ENCODE measurements at regions not wholly inside any gene's neighbourhood (a gene's known extent, or its start where the extent isn't known, plus 50 kb on each side); places are given as distances from the start of the nearest gene placed in this dataset.

- ATAC-seq (no peak), DNase-seq (no peak)
- intact Hi-C loops (cut with micrococcal nuclease) = no loop called here
Measured at GRCh38 chr5:144857454-144857853, 686.8 kb downstream of the KCTD16 start.

- DNase-seq (no peak), ATAC-seq (no peak)
- intact Hi-C loops (cut with micrococcal nuclease) = no loop called here
Measured at GRCh38 chr5:144844086-144844485, 673.4 kb downstream of the KCTD16 start.

- ATAC-seq = no peak
- no peak for DNase-seq
- intact Hi-C loops (cut with micrococcal nuclease) = no loop called here
Measured at GRCh38 chr5:144832416-144832815, 661.7 kb downstream of the KCTD16 start.

- ATAC-seq = no peak
- intact Hi-C loops (cut with micrococcal nuclease) = no loop called here
- no peak for DNase-seq
Measured at GRCh38 chr5:144831650-144832049, 661.0 kb downstream of the KCTD16 start.

GRCh38 chr5:144822503-144822902 lies 651.8 kb downstream of the KCTD16 start:
- ATAC-seq = no peak
- DNase-seq = no peak
- intact Hi-C loops (cut with micrococcal nuclease) = no loop called here

GRCh38 chr5:144820278-144820677 lies 649.6 kb downstream of the KCTD16 start:
- no peak for DNase-seq
- no peak for ATAC-seq

GRCh38 chr5:144815131-144815530 lies 644.5 kb downstream of the KCTD16 start:
- DNase-seq (no peak), ATAC-seq (no peak)
- intact Hi-C loops (cut with micrococcal nuclease) = no loop called here

More at GRCh38 chr5:144820278-144820677, 649.6 kb downstream of the KCTD16 start:
- intact Hi-C loops (cut with micrococcal nuclease) = no loop called here

GRCh38 chr5:144812763-144813162 lies 642.1 kb downstream of the KCTD16 start:
- no peak for ATAC-seq
- DNase-seq = no peak
- intact Hi-C loops (cut with micrococcal nuclease) = no loop called here

- ATAC-seq (no peak), DNase-seq (no peak)
- intact Hi-C loops (cut with micrococcal nuclease) = no loop called here
Measured at GRCh38 chr5:144800169-144800568, 629.5 kb downstream of the KCTD16 start.

- no peak for ATAC-seq
- intact Hi-C loops (cut with micrococcal nuclease) = no loop called here
- DNase-seq = no peak
Measured at GRCh38 chr5:144798595-144798994, 627.9 kb downstream of the KCTD16 start.

- no peak for ATAC-seq
- intact Hi-C loops (cut with micrococcal nuclease) = no loop called here
Measured at GRCh38 chr5:144794922-144795321, 624.2 kb downstream of the KCTD16 start.

GRCh38 chr5:144788556-144788955 lies 617.9 kb downstream of the KCTD16 start:
- ATAC-seq (no peak), DNase-seq (no peak)
- intact Hi-C loops (cut with micrococcal nuclease) = no loop called here

More at GRCh38 chr5:144794922-144795321, 624.2 kb downstream of the KCTD16 start:
- DNase-seq = no peak

GRCh38 chr5:144788046-144788445 lies 617.4 kb downstream of the KCTD16 start:
- DNase-seq = no peak
- intact Hi-C loops (cut with micrococcal nuclease) = no loop called here
- ATAC-seq = no peak

- DNase-seq = no peak
- ATAC-seq = no peak
- intact Hi-C loops (cut with micrococcal nuclease) = no loop called here
Measured at GRCh38 chr5:144779368-144779767, 608.7 kb downstream of the KCTD16 start.

- ATAC-seq (no peak), DNase-seq (no peak)
- intact Hi-C loops (cut with micrococcal nuclease) = no loop called here
Measured at GRCh38 chr5:144778561-144778960, 607.9 kb downstream of the KCTD16 start.

GRCh38 chr5:144774197-144774596 lies 603.5 kb downstream of the KCTD16 start:
- ATAC-seq = no peak
- DNase-seq = no peak
- intact Hi-C loops (cut with micrococcal nuclease) = no loop called here

GRCh38 chr5:144773628-144774027 lies 603.0 kb downstream of the KCTD16 start:
- ATAC-seq (no peak), DNase-seq (no peak)
- intact Hi-C loops (cut with micrococcal nuclease) = no loop called here

- intact Hi-C loops (cut with micrococcal nuclease) = no loop called here
- ATAC-seq (no peak), DNase-seq (no peak)
Measured at GRCh38 chr5:144771802-144772201, 601.1 kb downstream of the KCTD16 start.

GRCh38 chr5:144742361-144742760 lies 571.7 kb downstream of the KCTD16 start:
- intact Hi-C loops (cut with micrococcal nuclease) = no loop called here
- ATAC-seq = no peak
- no peak for DNase-seq

- intact Hi-C loops (cut with micrococcal nuclease) = no loop called here
- DNase-seq (no peak), ATAC-seq (no peak)
Measured at GRCh38 chr5:144731786-144732185, 561.1 kb downstream of the KCTD16 start.

- DNase-seq (no peak), ATAC-seq (no peak)
Measured at GRCh38 chr5:144712090-144712489, 541.4 kb downstream of the KCTD16 start.

GRCh38 chr5:144711172-144711571 lies 540.5 kb downstream of the KCTD16 start:
- intact Hi-C loops (cut with micrococcal nuclease) = no loop called here
- DNase-seq (no peak), ATAC-seq (no peak)

More at GRCh38 chr5:144712090-144712489, 541.4 kb downstream of the KCTD16 start:
- intact Hi-C loops (cut with micrococcal nuclease) = no loop called here
